Kidney glomerular epithelial cell (primary cell): ENCODE measurements at regions not wholly inside any gene's neighbourhood (a gene's known extent, or its start where the extent isn't known, plus 50 kb on each side); places are given as distances from the start of the nearest gene placed in this dataset.

Experiments
- DNase-seq: peaks from one replicate; lab custom pipeline; 2025; lab: John Stamatoyannopoulos, UW

- DNase-seq = no peak
Measured at GRCh38 chr11:36876266-36876665, 278.2 kb upstream of the RAG2 start.

DNA sequence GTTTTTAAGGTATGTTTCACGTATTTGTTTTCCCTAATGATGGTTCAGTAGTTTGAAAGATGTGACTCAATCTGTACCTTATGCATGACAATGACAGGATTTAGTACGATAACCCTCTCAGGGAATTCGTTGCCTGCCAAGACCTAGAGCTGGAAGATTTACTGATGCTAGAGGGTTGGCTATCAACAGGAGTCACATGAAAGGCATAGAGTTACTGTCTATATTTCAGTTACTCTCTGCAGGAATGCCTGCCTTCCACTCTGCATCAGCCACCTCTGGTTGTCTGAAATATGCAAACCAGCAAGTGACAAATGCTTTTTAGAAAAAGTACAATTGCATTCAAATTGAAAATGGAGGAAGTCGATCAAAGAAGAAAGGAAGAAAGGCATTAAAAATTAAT lies 276.3 kb upstream of the RAG2 start:
- DNase-seq = no peak

DNA sequence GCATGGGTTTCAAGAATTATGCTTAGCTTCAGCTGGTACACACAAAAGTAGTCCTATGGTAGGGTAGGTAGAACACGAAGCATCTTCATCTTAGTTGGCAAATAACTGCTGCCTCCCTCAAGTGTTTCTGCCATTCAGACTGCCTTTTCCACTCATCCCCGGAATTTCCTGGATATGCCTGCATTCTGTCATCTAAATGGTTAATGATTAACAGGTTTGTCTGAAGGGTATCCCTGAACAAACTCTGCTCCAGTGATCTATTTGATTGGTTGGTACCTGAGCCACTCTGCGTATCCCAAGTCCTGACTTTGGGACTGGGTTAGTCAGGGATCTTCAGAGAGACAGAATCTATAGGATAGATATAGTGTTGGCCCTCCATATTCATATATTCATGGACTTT lies 272.3 kb upstream of the RAG2 start:
- no peak for DNase-seq

DNA sequence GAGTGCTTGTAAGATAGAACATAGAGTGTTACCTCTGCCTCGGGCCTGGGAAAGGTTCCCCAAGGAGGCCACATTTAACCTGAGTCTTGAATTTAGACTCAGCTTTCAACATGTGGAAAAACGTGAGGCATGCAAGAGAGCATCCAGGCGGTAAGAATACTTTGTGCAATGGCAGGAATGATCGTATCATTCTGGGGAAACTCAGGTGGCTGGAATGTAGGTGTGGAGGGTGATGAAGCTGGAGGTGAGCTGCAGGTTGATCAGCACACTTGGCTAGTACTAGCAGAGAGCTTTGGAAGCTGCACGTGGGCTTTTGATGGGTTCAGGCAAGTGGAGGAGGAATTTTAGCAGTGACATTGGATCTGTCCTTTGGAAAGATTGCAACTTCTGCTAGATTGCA lies 270.3 kb upstream of the RAG2 start:
- DNase-seq = no peak

- no peak for DNase-seq
Measured at GRCh38 chr11:36865846-36866245, 267.8 kb upstream of the RAG2 start.

DNA sequence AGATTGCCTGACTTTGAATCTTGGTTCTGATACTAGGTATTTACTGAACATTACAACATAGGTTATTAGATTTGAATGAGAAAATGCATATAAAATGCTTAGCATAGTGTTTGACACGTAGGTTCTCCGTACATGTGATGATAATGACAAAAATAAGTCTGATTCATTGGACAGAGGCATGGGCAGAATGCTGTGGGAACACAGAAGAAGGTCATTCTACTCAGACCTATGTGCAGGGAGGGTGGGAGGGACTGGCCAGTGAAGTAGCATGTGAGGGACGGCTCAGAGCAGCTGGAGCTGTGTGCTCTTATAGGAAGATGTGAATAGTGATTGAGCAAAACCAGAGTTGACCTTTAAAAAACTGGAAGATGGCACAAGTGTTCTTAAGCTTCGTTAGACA lies 256.8 kb upstream of the RAG2 start:
- no peak for DNase-seq

GRCh38 chr11:36848660-36849059 lies 250.6 kb upstream of the RAG2 start:
- DNase-seq = no peak

- DNase-seq = no peak
Measured at GRCh38 chr11:36840378-36840777, 242.3 kb upstream of the RAG2 start.

GRCh38 chr11:36837831-36838437 lies 239.9 kb upstream of the RAG2 start:
- no peak for DNase-seq

DNA sequence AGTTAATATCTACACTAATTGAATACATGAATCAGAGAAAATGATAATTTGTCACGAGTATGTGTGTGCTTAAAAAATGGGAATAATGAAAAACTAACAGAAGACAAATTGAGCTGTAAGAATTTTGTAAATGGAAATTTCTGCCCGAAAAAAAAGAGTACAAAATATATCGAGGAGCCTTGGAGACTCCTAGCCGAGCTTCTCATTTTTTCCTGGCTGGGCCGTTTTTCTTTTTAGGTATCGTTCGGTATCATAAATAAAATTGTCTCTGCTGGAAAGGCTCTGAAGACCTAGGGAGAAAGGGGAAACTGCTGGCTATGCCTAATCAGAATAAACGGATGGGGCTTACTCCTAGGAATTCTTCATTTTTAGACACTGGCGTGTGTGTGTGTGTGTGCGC lies 227.2 kb upstream of the RAG2 start:
- no peak for DNase-seq

DNA sequence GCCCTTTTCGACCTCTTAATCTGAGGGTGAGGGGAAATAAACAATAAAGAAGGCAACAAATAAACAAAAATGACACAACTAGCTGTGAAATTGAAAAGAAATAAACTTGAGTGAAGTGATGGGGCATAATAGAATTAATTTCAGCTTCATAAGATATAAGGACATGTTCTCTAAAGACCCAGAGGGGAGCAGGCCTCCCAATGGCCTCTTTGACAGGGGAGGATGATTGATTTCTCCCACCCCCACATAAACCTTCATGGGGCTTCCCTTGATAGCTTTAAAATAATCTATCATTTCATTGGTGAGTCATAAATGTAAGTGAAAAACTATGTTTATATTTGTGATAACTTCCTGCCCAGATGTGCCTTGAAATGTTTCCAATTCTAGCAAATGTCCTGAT lies 226.3 kb upstream of the RAG2 start:
- no peak for DNase-seq

DNA sequence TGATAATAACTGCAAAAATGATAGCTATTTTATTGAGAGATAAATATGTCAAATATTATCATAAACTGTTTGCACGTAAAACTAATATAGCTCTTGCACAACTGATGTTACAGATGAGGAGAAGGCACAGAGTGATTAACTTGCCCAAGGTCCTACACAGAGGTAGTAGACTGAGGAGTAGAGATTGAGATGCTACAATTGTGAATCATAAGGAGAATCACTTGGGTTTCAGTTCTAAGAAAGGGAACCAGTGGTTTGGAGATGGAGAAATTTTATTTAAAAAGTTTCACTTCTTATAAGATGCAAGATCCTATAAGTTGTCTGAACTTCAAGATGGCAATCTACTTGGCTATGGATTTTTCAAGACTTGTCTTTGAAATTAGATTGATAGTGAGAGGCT lies 224.8 kb upstream of the RAG2 start:
- DNase-seq = no peak

GRCh38 chr11:36818410-36818809 lies 220.4 kb upstream of the RAG2 start:
- no peak for DNase-seq

DNA sequence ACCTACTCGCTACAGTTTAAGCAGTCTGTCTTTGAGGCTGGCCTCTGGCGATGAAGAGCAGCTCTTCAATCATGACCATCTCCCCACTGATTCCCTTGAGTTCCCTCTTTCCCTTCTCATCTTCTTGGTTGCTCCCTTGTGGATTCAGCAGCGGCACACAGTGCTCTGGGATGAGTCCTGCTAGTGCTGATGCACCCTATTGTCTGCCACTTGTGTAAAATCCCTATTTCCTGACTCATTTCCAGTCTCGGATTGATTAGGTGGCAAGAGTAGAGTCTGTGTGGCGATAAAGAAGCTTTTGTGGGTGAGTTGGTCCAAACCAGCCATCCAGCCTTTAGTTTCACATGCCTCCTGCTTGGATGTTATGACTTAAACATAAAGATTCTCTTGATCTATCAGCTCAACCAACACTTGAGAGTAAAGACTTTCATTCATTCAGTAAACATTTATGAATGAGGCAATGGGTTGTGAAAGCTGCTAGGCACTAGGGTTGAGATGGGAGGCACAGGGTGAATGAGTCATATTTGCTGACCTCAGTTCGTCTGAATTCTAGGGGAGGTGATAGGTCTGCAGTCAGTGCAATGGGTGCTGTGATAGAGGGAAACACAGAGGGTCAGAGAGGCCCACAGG lies 219.4 kb upstream of the RAG2 start:
- DNase-seq = peak; percentile 7

DNA sequence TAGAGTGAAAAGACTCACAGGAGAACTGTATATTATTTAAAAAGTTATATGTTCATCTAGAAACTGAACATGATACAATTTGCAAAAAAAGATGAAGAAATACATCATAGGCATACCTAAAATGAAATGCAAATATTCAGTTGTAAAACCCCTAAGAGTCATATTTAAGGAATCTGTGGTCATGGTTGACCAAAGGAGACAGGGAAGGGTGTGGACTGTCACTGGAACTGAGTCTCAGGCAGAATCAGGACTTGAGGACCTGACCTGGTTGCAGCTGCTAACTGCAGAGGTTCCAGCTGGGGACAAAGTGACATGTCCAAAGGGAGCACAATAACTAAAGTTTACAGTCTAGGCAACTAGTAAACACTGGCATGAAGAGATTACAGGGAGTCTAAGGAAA lies 211.3 kb upstream of the RAG2 start:
- no peak for DNase-seq

DNA sequence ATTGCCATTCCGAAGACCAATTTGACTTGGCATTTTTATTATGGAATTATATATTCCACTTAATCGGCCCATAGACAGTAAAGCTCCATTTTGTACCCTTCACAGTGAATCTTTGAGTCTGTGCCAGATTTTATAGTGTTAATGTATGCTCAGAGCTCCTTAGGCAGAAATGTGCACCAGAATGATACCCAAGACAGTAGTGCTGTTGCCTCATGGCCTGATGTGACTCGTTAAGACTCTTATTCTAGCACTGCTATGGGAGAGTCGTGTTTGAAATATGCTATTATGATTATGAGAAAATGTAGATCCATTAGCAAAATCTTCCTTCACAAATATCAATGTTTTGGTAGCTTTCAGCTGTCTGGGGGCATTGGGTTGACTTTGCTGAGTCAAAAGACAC lies 209.8 kb upstream of the RAG2 start:
- no peak for DNase-seq

DNA sequence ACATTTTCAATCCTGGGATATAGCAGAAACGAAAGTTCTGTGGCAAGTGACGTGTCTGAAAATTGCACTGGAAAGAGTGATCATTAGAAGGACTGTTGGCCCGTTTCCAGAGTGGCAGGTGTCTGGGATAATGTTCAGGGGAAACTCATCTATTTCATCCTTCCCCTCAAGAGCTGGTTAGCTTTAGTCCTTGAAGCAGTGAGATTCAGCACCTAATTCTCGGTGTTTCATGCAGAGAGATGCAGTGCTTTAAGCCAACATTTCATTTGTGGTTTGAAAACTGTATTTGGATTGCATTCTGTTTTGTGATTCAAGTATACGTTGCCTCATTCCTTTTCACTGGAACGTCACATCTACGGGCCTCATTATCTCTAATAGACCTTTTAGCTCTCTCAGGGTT lies 205.0 kb upstream of the RAG2 start:
- no peak for DNase-seq

- no peak for DNase-seq
Measured at GRCh38 chr11:36792996-36793914, 195.2 kb upstream of the RAG2 start.

GRCh38 chr11:36791957-36792356 lies 193.9 kb upstream of the RAG2 start:
- DNase-seq = no peak

DNA sequence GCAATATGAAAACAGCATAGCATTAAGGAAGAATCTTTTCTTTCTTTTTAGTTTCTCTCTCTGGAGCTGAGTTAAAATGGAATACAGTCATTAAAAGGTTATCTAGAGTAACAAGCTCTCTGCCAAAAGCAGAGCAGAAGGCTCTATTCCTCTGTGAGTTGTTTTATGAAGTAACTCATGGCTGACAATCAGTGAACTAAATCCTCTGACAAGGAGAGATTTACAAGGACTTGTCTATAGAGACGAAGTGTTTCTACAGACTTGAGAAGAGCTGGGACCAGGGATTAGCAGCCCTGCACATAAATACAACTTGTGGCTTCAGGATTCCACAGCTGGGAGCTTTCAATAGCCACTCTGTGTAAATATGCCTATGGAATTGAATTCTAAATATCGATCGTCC lies 192.5 kb upstream of the RAG2 start:
- no peak for DNase-seq

GRCh38 chr11:36783808-36784207 lies 185.8 kb upstream of the RAG2 start:
- no peak for DNase-seq

- no peak for DNase-seq
Measured at GRCh38 chr11:36779791-36780190, 181.8 kb upstream of the RAG2 start.

DNA sequence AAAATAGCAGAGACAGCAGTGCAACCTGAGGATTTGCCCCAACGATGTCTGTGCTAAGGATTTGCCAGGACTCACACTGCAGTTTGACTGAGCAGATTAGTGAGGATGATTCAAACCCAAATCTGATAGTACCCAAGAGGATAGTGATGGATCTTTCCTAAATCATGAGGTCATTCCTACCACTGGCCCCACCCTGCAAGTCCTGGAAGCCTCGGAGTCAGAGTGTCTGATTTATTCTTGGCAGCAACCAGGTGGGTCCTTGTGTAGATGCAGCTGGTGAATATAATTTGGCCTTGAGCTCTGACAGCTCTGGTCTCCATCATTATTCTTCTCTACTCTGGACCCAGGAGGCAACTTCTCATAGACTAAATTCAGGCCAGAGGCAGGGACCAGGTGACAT lies 179.3 kb upstream of the RAG2 start:
- DNase-seq = no peak
